ENCODE measurements at regions not wholly inside any gene's neighbourhood (a gene's known extent, or its start where the extent isn't known, plus 50 kb on each side); places are given as distances from the start of the nearest gene placed in this dataset.

DNA sequence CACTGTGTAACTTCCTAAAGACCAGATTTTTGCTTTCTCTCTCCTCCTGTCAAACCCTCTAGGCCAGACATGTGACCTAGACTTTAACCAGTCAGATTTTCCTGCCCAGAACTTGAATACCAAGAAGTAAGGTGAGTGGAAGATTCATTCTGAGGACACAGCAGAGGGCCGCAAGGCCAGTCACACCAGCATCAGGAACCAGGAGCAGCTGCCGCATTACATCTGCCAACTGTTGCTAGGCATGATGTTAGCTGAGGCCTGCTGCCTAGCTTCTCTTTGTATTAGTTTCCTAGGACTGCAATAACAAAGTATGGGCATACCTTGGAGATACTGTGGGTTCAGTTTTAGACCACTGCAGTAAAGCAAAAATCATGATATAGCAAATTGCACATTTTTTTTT, 101.9 kb upstream of the BMP4 start:
- Mint-ChIP-seq H3K4me3 (no peak overlapping the region), H3K27ac (no peak overlapping the region), H3K36me3 (no peaks in the 10 kb centered on the region), H3K4me1 (no peaks in the 10 kb centered on the region), H3K27me3 (no peaks in the 10 kb centered on the region), H3K9me3 (no peaks in the 10 kb centered on the region)
- DNase-seq = no peak

- H3K36me3 Mint-ChIP-seq = no peaks in the 10 kb centered on the region
- DNase-seq = no peak
- no peaks in the 10 kb centered on the region for H3K9me3 Mint-ChIP-seq
- no peak overlapping the region for H3K4me3 Mint-ChIP-seq
- H3K27me3 Mint-ChIP-seq = no peaks in the 10 kb centered on the region
- H3K27ac Mint-ChIP-seq = no peak overlapping the region
- H3K4me1 Mint-ChIP-seq = no peaks in the 10 kb centered on the region
These were observed 127.1 kb upstream of the BMP4 start for GRCh38 chr14:54083549-54084239.

GRCh38 chr14:54085232-54085761, 128.7 kb upstream of the BMP4 start:
- Mint-ChIP-seq H3K36me3 (no peaks in the 10 kb centered on the region), H3K9me3 (no peaks in the 10 kb centered on the region), H3K4me1 (no peaks in the 10 kb centered on the region), H3K4me3 (no peak overlapping the region), H3K27me3 (no peaks in the 10 kb centered on the region), H3K27ac (no peak overlapping the region)
- no peak for DNase-seq

GRCh38 chr14:54085841-54086240, 129.2 kb upstream of the BMP4 start:
- Mint-ChIP-seq H3K4me1 (no peaks in the 10 kb centered on the region), H3K9me3 (no peaks in the 10 kb centered on the region), H3K36me3 (no peaks in the 10 kb centered on the region), H3K4me3 (no peak overlapping the region), H3K27me3 (no peaks in the 10 kb centered on the region), H3K27ac (no peak overlapping the region)
- no peak for DNase-seq

DNA sequence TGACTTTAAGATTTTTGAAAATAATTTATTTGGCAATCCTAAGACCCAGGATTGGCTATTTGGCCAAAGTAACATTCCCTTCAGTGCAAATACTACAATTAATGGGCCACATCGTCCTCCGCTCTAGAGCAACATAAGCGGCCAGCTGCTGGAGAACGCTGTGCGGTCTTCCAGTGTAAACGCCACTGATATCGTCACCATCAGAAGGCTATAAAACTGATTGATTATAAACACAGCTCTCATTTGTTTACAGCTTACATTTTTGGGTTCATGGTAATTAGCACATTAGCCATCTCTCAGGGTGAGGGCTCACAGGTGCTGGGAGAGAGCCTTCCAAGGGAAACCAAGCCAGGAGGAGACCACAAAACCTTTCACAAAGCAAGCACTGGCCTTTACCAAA, 130.1 kb upstream of the BMP4 start:
- Mint-ChIP-seq H3K4me3 (no peak overlapping the region), H3K27me3 (no peaks in the 10 kb centered on the region), H3K4me1 (no peaks in the 10 kb centered on the region), H3K36me3 (no peaks in the 10 kb centered on the region), H3K27ac (no peak overlapping the region), H3K9me3 (no peaks in the 10 kb centered on the region)
- no peak for DNase-seq

- Mint-ChIP-seq H3K27me3 (no peaks in the 10 kb centered on the region), H3K4me1 (no peaks in the 10 kb centered on the region), H3K27ac (no peak overlapping the region), H3K4me3 (no peak overlapping the region), H3K9me3 (no peaks in the 10 kb centered on the region), H3K36me3 (no peaks in the 10 kb centered on the region)
- DNase-seq = no peak
These were observed 130.8 kb upstream of the BMP4 start for GRCh38 chr14:54087376-54087775.

DNA sequence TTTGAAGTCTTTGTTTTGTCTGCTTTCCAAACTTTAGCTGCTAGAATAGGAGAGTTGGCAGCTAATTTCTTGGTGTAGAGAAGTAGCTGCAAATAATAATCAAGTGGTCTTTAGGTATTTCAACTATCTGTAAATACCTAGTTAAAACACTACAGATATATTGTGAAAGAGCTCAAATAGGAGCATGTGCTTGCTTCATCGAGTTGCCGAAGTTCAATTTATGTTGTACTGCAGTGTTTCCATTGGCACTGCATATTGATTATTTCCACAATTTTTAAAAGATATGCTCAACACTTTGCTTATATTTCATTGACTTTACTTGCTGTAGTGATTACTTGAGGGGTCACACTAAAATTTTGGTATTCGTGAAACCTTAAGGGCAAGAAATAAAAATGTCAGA, 131.6 kb upstream of the BMP4 start:
- Mint-ChIP-seq H3K9me3 (no peaks in the 10 kb centered on the region), H3K27ac (no peak overlapping the region), H3K4me1 (no peaks in the 10 kb centered on the region), H3K27me3 (no peaks in the 10 kb centered on the region), H3K36me3 (no peaks in the 10 kb centered on the region), H3K4me3 (no peak overlapping the region)
- no peak for DNase-seq

DNA sequence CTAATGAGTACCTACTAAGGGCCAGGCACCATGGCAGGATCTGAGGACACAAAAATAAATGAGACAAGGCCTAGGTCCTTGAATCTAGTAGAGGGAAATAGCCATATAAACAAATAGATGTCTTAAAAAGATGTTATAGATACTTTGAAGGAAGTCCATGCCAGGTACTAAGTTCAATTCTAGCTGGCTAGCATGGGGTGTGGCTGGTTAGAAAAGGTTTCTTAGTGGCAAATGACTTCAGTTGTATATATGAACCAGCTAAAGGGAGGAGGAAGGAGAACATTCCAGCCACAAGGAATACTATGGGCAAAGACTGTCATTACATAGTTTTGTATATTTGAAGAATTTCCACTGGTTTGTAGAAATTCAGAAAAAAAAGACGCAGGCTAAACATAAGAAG, 133.6 kb upstream of the BMP4 start:
- peaks cover 9% of the 10 kb centered on the region for H3K9me3 Mint-ChIP-seq
- no peak for DNase-seq
- no peaks in the 10 kb centered on the region for H3K4me1 Mint-ChIP-seq
- H3K27ac Mint-ChIP-seq = no peak overlapping the region
- H3K36me3 Mint-ChIP-seq = no peaks in the 10 kb centered on the region
- H3K4me3 Mint-ChIP-seq = no peak overlapping the region
- H3K27me3 Mint-ChIP-seq = no peaks in the 10 kb centered on the region

GRCh38 chr14:54094765-54095164, 138.1 kb upstream of the BMP4 start:
- Mint-ChIP-seq H3K36me3 (no peaks in the 10 kb centered on the region), H3K9me3 (peaks cover 9% of the 10 kb centered on the region), H3K27ac (no peak overlapping the region), H3K4me1 (no peaks in the 10 kb centered on the region), H3K4me3 (no peak overlapping the region), H3K27me3 (no peaks in the 10 kb centered on the region)
- DNase-seq = no peak

GRCh38 chr14:54098536-54098935, 141.9 kb upstream of the BMP4 start:
- Mint-ChIP-seq H3K9me3 (peaks cover 9% of the 10 kb centered on the region), H3K27me3 (no peaks in the 10 kb centered on the region), H3K4me1 (no peaks in the 10 kb centered on the region), H3K27ac (no peak overlapping the region), H3K36me3 (no peaks in the 10 kb centered on the region), H3K4me3 (no peak overlapping the region)
- no peak for DNase-seq

- no peaks in the 10 kb centered on the region for H3K9me3 Mint-ChIP-seq
- no peaks in the 10 kb centered on the region for H3K36me3 Mint-ChIP-seq
- H3K4me3 Mint-ChIP-seq = no peak overlapping the region
These were observed 145.4 kb upstream of the BMP4 start for GRCh38 chr14:54102051-54102456.

GRCh38 chr14:54102530-54102929, 145.9 kb upstream of the BMP4 start:
- no peak overlapping the region for H3K4me3 Mint-ChIP-seq
- no peaks in the 10 kb centered on the region for H3K9me3 Mint-ChIP-seq

More at GRCh38 chr14:54102051-54102456, 145.4 kb upstream of the BMP4 start:
- H3K27me3 Mint-ChIP-seq = no peaks in the 10 kb centered on the region
- H3K27ac Mint-ChIP-seq = no peak overlapping the region
- DNase-seq = no peak
- H3K4me1 Mint-ChIP-seq = no peaks in the 10 kb centered on the region

DNA sequence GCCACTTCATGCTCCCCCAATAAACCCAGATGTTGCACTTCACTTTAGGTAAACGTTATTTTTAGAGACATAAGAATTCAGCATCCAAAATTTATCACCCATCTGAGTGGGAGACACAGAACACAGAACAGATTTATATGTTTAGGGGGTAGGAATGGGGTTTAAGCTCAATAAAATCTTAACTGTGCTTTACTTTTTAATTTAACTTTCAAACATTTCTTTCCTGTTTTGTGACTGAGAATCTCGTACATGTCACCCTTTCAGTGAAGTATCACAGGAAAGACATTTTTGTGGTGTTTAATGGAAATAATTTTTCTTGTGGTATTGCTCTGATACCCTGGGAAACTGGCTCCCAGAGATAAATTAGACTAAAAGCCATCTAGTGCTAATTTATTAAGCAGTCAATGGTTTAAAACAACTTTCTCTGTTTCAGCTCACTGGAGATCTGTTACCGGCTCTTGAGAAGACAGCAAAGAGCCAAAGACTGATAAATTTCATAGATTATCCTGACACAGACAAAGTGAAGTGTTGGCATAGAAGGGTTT, 148.0 kb upstream of the BMP4 start:
- Mint-ChIP-seq H3K4me3 (no peak overlapping the region), H3K27me3 (no peaks in the 10 kb centered on the region), H3K4me1 (no peaks in the 10 kb centered on the region), H3K9me3 (no peaks in the 10 kb centered on the region), H3K27ac (no peak overlapping the region), H3K36me3 (no peaks in the 10 kb centered on the region)
- DNase-seq = no peak

More at GRCh38 chr14:54102530-54102929, 145.9 kb upstream of the BMP4 start:
- no peaks in the 10 kb centered on the region for H3K4me1 Mint-ChIP-seq
- H3K27ac Mint-ChIP-seq = no peak overlapping the region
- DNase-seq = no peak
- H3K27me3 Mint-ChIP-seq = no peaks in the 10 kb centered on the region
- H3K36me3 Mint-ChIP-seq = no peaks in the 10 kb centered on the region

- H3K36me3 Mint-ChIP-seq = no peaks in the 10 kb centered on the region
- H3K9me3 Mint-ChIP-seq = no peaks in the 10 kb centered on the region
- H3K4me3 Mint-ChIP-seq = no peak overlapping the region
- H3K27me3 Mint-ChIP-seq = no peaks in the 10 kb centered on the region
- no peaks in the 10 kb centered on the region for H3K4me1 Mint-ChIP-seq
- no peak for DNase-seq
- H3K27ac Mint-ChIP-seq = no peak overlapping the region
These were observed 148.8 kb upstream of the BMP4 start for GRCh38 chr14:54105406-54105805.

- DNase-seq = no peak
- Mint-ChIP-seq H3K27ac (no peak overlapping the region), H3K9me3 (no peaks in the 10 kb centered on the region), H3K4me3 (no peak overlapping the region), H3K27me3 (no peaks in the 10 kb centered on the region), H3K36me3 (no peaks in the 10 kb centered on the region), H3K4me1 (no peaks in the 10 kb centered on the region)
These were observed 149.3 kb upstream of the BMP4 start for GRCh38 chr14:54105898-54106297.

All from activated naive CD8-positive, alpha-beta T cell treated with anti-CD3 and anti-CD28 coated beads for 36 hours (primary cell).